Keratinocyte (primary cell): ENCODE measurements at regions not wholly inside any gene's neighbourhood (a gene's known extent, or its start where the extent isn't known, plus 50 kb on each side); places are given as distances from the start of the nearest gene placed in this dataset.
"Not testable (repeated sequence)": the region's sequence is repeated elsewhere in the genome, so short reads cannot be mapped to it uniquely, and the experiment has no call there.

ENCODE experiments used
- DNase-seq: peaks from one replicate; pipeline ENCODE4 v3.0.0-alpha.2; 2011; ENCODE audit warnings: low read depth, missing footprints, low spot score
- FAIRE-seq: peaks from 2 replicates; lab custom pipeline; 2011; peaks lifted over from hg19 to GRCh38; lab: Jason Lieb, UNC
- H2AFZ ChIP-seq: 2 replicates; pipeline ENCODE4 v1.6.0; 2012; ENCODE audit warnings: low read length, control low read depth, inconsistent platforms; ENCODE audit not compliant: control insufficient read depth
- H3K27ac ChIP-seq: 2 replicates; pipeline ENCODE4 v1.5.1; 2011; ENCODE audit warnings: low read length; ENCODE audit not compliant: control insufficient read depth, insufficient read depth
- H3K27me3 ChIP-seq: 3 replicates; pipeline ENCODE4 v1.6.0; 2011; ENCODE audit warnings: low read length; ENCODE audit not compliant: control insufficient read depth, insufficient read depth; ENCODE audit errors: extremely low read depth
- H3K36me3 ChIP-seq, 2 experiments: 2 replicates in 1 of 2; 3 replicates in 1 of 2; pipeline ENCODE4 v1.5.1; 2011; ENCODE audit warnings: low read length in 2 of 2, mild to moderate bottlenecking in 1 of 2; ENCODE audit not compliant: control insufficient read depth in 2 of 2, insufficient read depth in 2 of 2; ENCODE audit errors: extremely low read depth in 1 of 2
- H3K4me1 ChIP-seq: 3 replicates; pipeline ENCODE4 v1.5.1; 2011; ENCODE audit warnings: low read length; ENCODE audit not compliant: control insufficient read depth, insufficient read depth; ENCODE audit errors: extremely low read depth
- H3K4me2 ChIP-seq: 3 replicates; pipeline ENCODE4 v1.6.0; 2011; ENCODE audit warnings: low read depth, low read length; ENCODE audit not compliant: control insufficient read depth, insufficient read depth; ENCODE audit errors: extremely low read depth
- H3K4me3 ChIP-seq, 3 experiments: fragments of 200-600 bp in 1 of 3; sonication (generic) in 1 of 3; 2 replicates in 2 of 3; 3 replicates in 1 of 3; pipeline ENCODE4 v1.5.1; 2011 to 2016; ENCODE audit warnings: low read length in 3 of 3, mild to moderate bottlenecking in 3 of 3, control low read depth in 2 of 3, inconsistent platforms in 1 of 3, low read depth in 1 of 3, mixed read lengths in 1 of 3, mixed run types in 1 of 3, moderate library complexity in 1 of 3; ENCODE audit not compliant: control insufficient read depth in 2 of 3, insufficient read depth in 2 of 3; ENCODE audit errors: extremely low read depth in 1 of 3
- H3K79me2 ChIP-seq: 2 replicates; pipeline ENCODE4 v1.6.0; 2012; ENCODE audit warnings: low read length; ENCODE audit not compliant: control insufficient read depth, insufficient read depth
- H3K9ac ChIP-seq: 3 replicates; pipeline ENCODE4 v1.6.0; 2011; ENCODE audit warnings: low read length; ENCODE audit not compliant: control insufficient read depth, insufficient read depth; ENCODE audit errors: extremely low read depth
- H3K9me1 ChIP-seq: 3 replicates; pipeline ENCODE4 v1.6.0; 2011; ENCODE audit warnings: low read length; ENCODE audit not compliant: control insufficient read depth, insufficient read depth; ENCODE audit errors: extremely low read depth
- H3K9me3 ChIP-seq: 2 replicates; pipeline ENCODE4 v1.5.1; 2012; ENCODE audit warnings: low read depth, low read length; ENCODE audit not compliant: control insufficient read depth
- H4K20me1 ChIP-seq: 3 replicates; pipeline ENCODE4 v1.6.0; 2011; ENCODE audit warnings: low read length; ENCODE audit not compliant: control insufficient read depth, insufficient read depth; ENCODE audit errors: extremely low read depth
- CTCF ChIP-seq, 3 experiments: IDR thresholded peaks in 1 of 3; conservative IDR thresholded peaks in 1 of 3; optimal IDR thresholded peaks in 1 of 3; 2 replicates in 2 of 3; 3 replicates in 1 of 3; pipeline versions ENCODE3 to v1.5.1; 2011; ENCODE audit warnings: low read length in 3 of 3, mild to moderate bottlenecking in 3 of 3, moderate library complexity in 2 of 3, control low read depth in 1 of 3, inconsistent platforms in 1 of 3; ENCODE audit not compliant: insufficient read depth in 2 of 3; ENCODE audit errors: extremely low read depth in 1 of 3
- EZH2 ChIP-seq: IDR thresholded peaks from one replicate; pipeline ENCODE4 v1.6.1; 2012; ENCODE audit warnings: inconsistent platforms, mild to moderate bottlenecking, low read length, moderate library complexity
- dilution Hi-C: fragments of 300-500 bp; cut with MboI; formaldehyde crosslinking; loops from one replicate; pipeline ENCODE4 v1.7.0; 2020; ENCODE audit warnings: low sequenced_read_pairs; ENCODE audit not compliant: extremely low pct_ligation_motif_present

- H3K9me1 ChIP-seq: no peaks in the 10 kb centered on the region
- no peaks in the 10 kb centered on the region for H4K20me1 ChIP-seq
- H3K27ac ChIP-seq: no peak overlapping the region
- H3K4me3 ChIP-seq: no peak overlapping the region
- no peak overlapping the region for H3K4me2 ChIP-seq
- no peak for TF ChIP-seq EZH2
- TF ChIP-seq CTCF (optimal IDR thresholded peaks at IDR 0.05 in 1 of 3, IDR thresholded peaks at IDR 0.05 in 1 of 3, conservative IDR thresholded peaks at IDR 0.05 in 1 of 3; ENCODE audit: extremely low read depth in 1 of 3, insufficient read depth in 2 of 3, low read length in 3 of 3): no peak
- no peaks in the 10 kb centered on the region for H3K27me3 ChIP-seq
- dilution Hi-C loops: no loop called here
- no peak overlapping the region for H2AFZ ChIP-seq
- no peaks in the 10 kb centered on the region for H3K36me3 ChIP-seq
- no peaks in the 10 kb centered on the region for H3K79me2 ChIP-seq
- DNase-seq (no peak), FAIRE-seq (no peak)
- no peaks in the 10 kb centered on the region for H3K4me1 ChIP-seq
- H3K9me3 ChIP-seq: no peaks in the 10 kb centered on the region
- no peak overlapping the region for H3K9ac ChIP-seq
Observed at GRCh38 chr4:18110099-18110498, 88.5 kb upstream of the LCORL start.

GRCh38 chr4:18109676-18110075, 88.1 kb upstream of the LCORL start:
- dilution Hi-C loops: no loop called here
- no peaks in the 10 kb centered on the region for H3K9me1 ChIP-seq
- no peaks in the 10 kb centered on the region for H3K36me3 ChIP-seq
- no peak for DNase-seq
- H3K27me3 ChIP-seq: no peaks in the 10 kb centered on the region
- no peaks in the 10 kb centered on the region for H3K79me2 ChIP-seq
- H4K20me1 ChIP-seq: no peaks in the 10 kb centered on the region
- TF ChIP-seq CTCF (optimal IDR thresholded peaks at IDR 0.05 in 1 of 3, IDR thresholded peaks at IDR 0.05 in 1 of 3, conservative IDR thresholded peaks at IDR 0.05 in 1 of 3; ENCODE audit: extremely low read depth in 1 of 3, insufficient read depth in 2 of 3, low read length in 3 of 3) (no peak), EZH2 (no peak)
- H3K9ac ChIP-seq: no peak overlapping the region
- H3K4me2 ChIP-seq: no peak overlapping the region
- H3K9me3 ChIP-seq: no peaks in the 10 kb centered on the region
- H3K4me1 ChIP-seq: no peaks in the 10 kb centered on the region
- no peak overlapping the region for H3K4me3 ChIP-seq
- H2AFZ ChIP-seq: no peak overlapping the region
- no peak overlapping the region for H3K27ac ChIP-seq
- no peak for FAIRE-seq

- H3K4me1 ChIP-seq, H3K4me3 ChIP-seq, H4K20me1 ChIP-seq, H3K79me2 ChIP-seq, H3K27ac ChIP-seq, FAIRE-seq, H3K27me3 ChIP-seq, H3K9me1 ChIP-seq, H3K9ac ChIP-seq, H2AFZ ChIP-seq, DNase-seq, H3K9me3 ChIP-seq, H3K36me3 ChIP-seq, H3K4me2 ChIP-seq, dilution Hi-C loops: not testable (repeated sequence)
Observed at GRCh38 chr4:18107848-18108528, 86.4 kb upstream of the LCORL start.
